HAP-1 (cell line): ENCODE measurements at regions not wholly inside any gene's neighbourhood (a gene's known extent, or its start where the extent isn't known, plus 50 kb on each side); places are given as distances from the start of the nearest gene placed in this dataset.

Source experiments
- DNase-seq, 2 experiments: peaks; one replicate each; pipeline ENCODE4 v3.0.0-alpha.2; 2016 to 2020; ENCODE audit warnings: low spot score in 2 of 2
- H3K27me3 ChIP-seq: fragments of 250-450 bp; sonication (Bioruptor Pico); 2 replicates; pipeline ENCODE4 v1.5.1; 2020; ENCODE audit warnings: low read depth, mild to moderate bottlenecking, moderate library complexity
- H3K36me3 ChIP-seq: fragments of 250-450 bp; sonication (Bioruptor Pico); replicated peaks from 2 replicates; pipeline ENCODE4 v1.5.1; 2020; ENCODE audit warnings: mild to moderate bottlenecking
- H3K4me1 ChIP-seq: fragments of 250-450 bp; sonication (Bioruptor Pico); 2 replicates; pipeline ENCODE4 v1.5.1; 2020; ENCODE audit warnings: mild to moderate bottlenecking
- H3K4me3 ChIP-seq: fragments of 250-450 bp; sonication (Bioruptor Pico); 2 replicates; pipeline ENCODE4 v1.5.1; 2020; ENCODE audit warnings: mild to moderate bottlenecking, moderate library complexity
- H3K9me3 ChIP-seq: fragments of 250-450 bp; sonication (Bioruptor Pico); 2 replicates; pipeline ENCODE4 v1.5.1; 2020; ENCODE audit warnings: mild to moderate bottlenecking, moderate library complexity
- in situ Hi-C: fragments of 300-500 bp; cut with MboI; formaldehyde crosslinking; loops from 3 replicates; pipeline ENCODE4 v1.14.3; 2020; ENCODE audit warnings: low sequenced_read_pairs, inconsistent platforms, mixed read lengths

GRCh38 chr2:41913311-41913710 is 134.5 kb upstream of the PKDCC start:
- in situ Hi-C loops = no loop called here
- H3K4me3 ChIP-seq = no peak overlapping the region
- H3K27me3 ChIP-seq = no peaks in the 10 kb centered on the region; the same call in 1 of the 2 replicates
- no peaks in the 10 kb centered on the region for H3K4me1 ChIP-seq
- H3K9me3 ChIP-seq = no peaks in the 10 kb centered on the region
- DNase-seq = no peak
- no peaks in the 10 kb centered on the region for H3K36me3 ChIP-seq

GRCh38 chr2:41913921-41914609 is 133.8 kb upstream of the PKDCC start:
- DNase-seq = no peak
- Histone ChIP-seq H3K4me1 (no peaks in the 10 kb centered on the region), H3K4me3 (no peak overlapping the region), H3K27me3 (no peaks in the 10 kb centered on the region; the same call in 1 of the 2 replicates), H3K9me3 (no peaks in the 10 kb centered on the region), H3K36me3 (no peaks in the 10 kb centered on the region)
- in situ Hi-C loops = no loop called here

- DNase-seq = no peak
- no peaks in the 10 kb centered on the region for H3K9me3 ChIP-seq
These were observed 132.9 kb upstream of the PKDCC start for GRCh38 chr2:41914936-41915335.

GRCh38 chr2:41916177-41916576 is 131.6 kb upstream of the PKDCC start:
- Histone ChIP-seq H3K4me1 (no peaks in the 10 kb centered on the region), H3K36me3 (no peaks in the 10 kb centered on the region), H3K27me3 (no peaks in the 10 kb centered on the region; the same call in 1 of the 2 replicates), H3K4me3 (no peak overlapping the region), H3K9me3 (no peaks in the 10 kb centered on the region)
- no peak for DNase-seq
- in situ Hi-C loops = no loop called here

More at GRCh38 chr2:41914936-41915335, 132.9 kb upstream of the PKDCC start:
- H3K36me3 ChIP-seq = no peaks in the 10 kb centered on the region
- no peaks in the 10 kb centered on the region; the same call in 1 of the 2 replicates for H3K27me3 ChIP-seq
- no peak overlapping the region for H3K4me3 ChIP-seq
- no peaks in the 10 kb centered on the region for H3K4me1 ChIP-seq
- in situ Hi-C loops = no loop called here

GRCh38 chr2:41917587-41917986 is 130.2 kb upstream of the PKDCC start:
- no peaks in the 10 kb centered on the region for H3K36me3 ChIP-seq
- H3K9me3 ChIP-seq = no peaks in the 10 kb centered on the region
- no peaks in the 10 kb centered on the region for H3K4me1 ChIP-seq
- H3K27me3 ChIP-seq = no peaks in the 10 kb centered on the region; the same call in 1 of the 2 replicates
- DNase-seq = no peak
- no peak overlapping the region for H3K4me3 ChIP-seq
- in situ Hi-C loops = no loop called here

GRCh38 chr2:41919135-41919534 is 128.7 kb upstream of the PKDCC start:
- H3K4me1 ChIP-seq = no peaks in the 10 kb centered on the region
- no peak overlapping the region for H3K4me3 ChIP-seq
- H3K27me3 ChIP-seq = no peaks in the 10 kb centered on the region
- in situ Hi-C loops = no loop called here
- no peak for DNase-seq
- no peaks in the 10 kb centered on the region for H3K9me3 ChIP-seq
- no peaks in the 10 kb centered on the region for H3K36me3 ChIP-seq

GRCh38 chr2:41920181-41920580 is 127.6 kb upstream of the PKDCC start:
- H3K27me3 ChIP-seq = no peaks in the 10 kb centered on the region
- in situ Hi-C loops = no loop called here
- no peak for DNase-seq
- H3K9me3 ChIP-seq = no peaks in the 10 kb centered on the region
- no peaks in the 10 kb centered on the region for H3K36me3 ChIP-seq
- H3K4me3 ChIP-seq = no peak overlapping the region
- no peaks in the 10 kb centered on the region for H3K4me1 ChIP-seq

GRCh38 chr2:41920812-41921211 is 127.0 kb upstream of the PKDCC start:
- Histone ChIP-seq H3K4me3 (no peak overlapping the region), H3K4me1 (no peaks in the 10 kb centered on the region), H3K27me3 (no peaks in the 10 kb centered on the region), H3K36me3 (no peaks in the 10 kb centered on the region), H3K9me3 (no peaks in the 10 kb centered on the region)
- in situ Hi-C loops = no loop called here
- no peak for DNase-seq

GRCh38 chr2:41922177-41922576 is 125.6 kb upstream of the PKDCC start:
- no peak for DNase-seq
- in situ Hi-C loops = no loop called here
- H3K4me3 ChIP-seq = no peak overlapping the region

GRCh38 chr2:41923156-41923786 is 124.5 kb upstream of the PKDCC start:
- in situ Hi-C loops = no loop called here
- Histone ChIP-seq H3K36me3 (no peaks in the 10 kb centered on the region), H3K4me3 (no peak overlapping the region), H3K9me3 (no peaks in the 10 kb centered on the region), H3K27me3 (no peaks in the 10 kb centered on the region), H3K4me1 (no peaks in the 10 kb centered on the region)
- no peak for DNase-seq

More at GRCh38 chr2:41922177-41922576, 125.6 kb upstream of the PKDCC start:
- Histone ChIP-seq H3K36me3 (no peaks in the 10 kb centered on the region), H3K4me1 (no peaks in the 10 kb centered on the region), H3K27me3 (no peaks in the 10 kb centered on the region), H3K9me3 (no peaks in the 10 kb centered on the region)

GRCh38 chr2:41924024-41924423 is 123.8 kb upstream of the PKDCC start:
- DNase-seq = no peak
- Histone ChIP-seq H3K27me3 (no peaks in the 10 kb centered on the region; the same call in 1 of the 2 replicates), H3K4me1 (no peaks in the 10 kb centered on the region), H3K4me3 (no peak overlapping the region), H3K9me3 (no peaks in the 10 kb centered on the region), H3K36me3 (no peaks in the 10 kb centered on the region)
- in situ Hi-C loops = no loop called here

GRCh38 chr2:41924709-41925408 is 123.0 kb upstream of the PKDCC start:
- in situ Hi-C loops = no loop called here
- Histone ChIP-seq H3K27me3 (no peaks in the 10 kb centered on the region; the same call in 1 of the 2 replicates), H3K4me3 (no peak overlapping the region), H3K4me1 (no peaks in the 10 kb centered on the region), H3K36me3 (no peaks in the 10 kb centered on the region), H3K9me3 (no peaks in the 10 kb centered on the region)
- DNase-seq = peak in 1 of 2 experiments; percentile 46

GRCh38 chr2:41925712-41926111 is 122.1 kb upstream of the PKDCC start:
- Histone ChIP-seq H3K4me3 (no peak overlapping the region), H3K36me3 (no peaks in the 10 kb centered on the region), H3K4me1 (no peaks in the 10 kb centered on the region), H3K9me3 (no peaks in the 10 kb centered on the region), H3K27me3 (peaks cover 3% of the 10 kb centered on the region; the same call in 1 of the 2 replicates)
- in situ Hi-C loops = no loop called here
- no peak for DNase-seq
